ENCODE measurements at regions not wholly inside any gene's neighbourhood (a gene's known extent, or its start where the extent isn't known, plus 50 kb on each side); places are given as distances from the start of the nearest gene placed in this dataset.

DNA sequence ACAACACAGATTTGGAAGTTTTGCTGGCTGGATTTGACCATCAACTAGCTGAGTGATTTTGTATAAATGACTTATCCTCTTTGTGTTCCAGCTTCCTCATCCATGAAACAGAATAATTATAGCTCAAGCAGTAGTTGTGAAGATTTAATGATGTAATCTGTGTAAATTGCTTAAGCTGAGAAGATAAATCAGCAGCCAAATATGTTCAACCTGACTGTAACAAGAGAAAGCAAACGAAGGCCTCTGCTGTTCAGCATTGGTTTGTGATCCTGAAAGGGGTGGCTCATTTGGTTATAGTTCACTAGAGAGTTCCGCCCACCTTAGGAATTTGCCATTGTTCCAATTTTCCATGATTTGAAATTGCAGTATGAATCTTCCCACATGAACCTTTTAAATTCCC lies 75.7 kb upstream of the CCDC112 start:
- DNase-seq = peak; percentile 24

DNA sequence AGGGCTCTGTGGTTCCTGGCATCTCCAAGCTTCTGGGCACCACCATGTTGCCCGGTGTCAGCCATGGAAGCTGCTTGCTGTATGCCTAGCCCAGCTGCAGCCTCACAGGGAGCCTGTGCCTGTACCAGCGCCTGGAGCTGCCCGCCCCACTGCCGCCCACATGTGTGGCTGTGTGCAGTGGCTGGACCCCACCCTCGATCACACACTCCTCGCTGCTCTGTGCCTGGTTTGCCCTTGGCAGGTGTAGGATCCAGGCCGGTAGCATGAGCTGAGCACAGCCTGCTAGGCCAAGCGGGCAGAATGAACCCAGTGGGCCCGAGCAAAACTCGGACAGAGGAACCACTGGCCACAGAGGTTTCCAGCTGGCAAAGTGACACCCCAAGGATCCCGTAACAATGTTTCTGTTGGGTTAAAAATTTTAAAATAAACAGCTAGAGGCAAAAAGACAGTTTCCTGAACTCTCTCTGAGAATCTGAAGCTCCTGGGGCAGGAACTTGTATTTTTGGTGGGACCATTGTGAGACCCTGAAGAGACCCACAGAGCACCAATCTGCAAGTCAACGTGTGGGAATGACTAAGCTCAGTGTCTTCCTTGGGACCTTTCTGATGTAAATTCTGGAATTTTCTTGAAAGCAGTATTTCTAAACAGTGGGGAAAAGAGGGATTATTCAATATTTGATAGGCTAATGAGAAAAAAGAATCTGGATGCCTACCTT lies 73.1 kb upstream of the CCDC112 start:
- DNase-seq = no peak

DNA sequence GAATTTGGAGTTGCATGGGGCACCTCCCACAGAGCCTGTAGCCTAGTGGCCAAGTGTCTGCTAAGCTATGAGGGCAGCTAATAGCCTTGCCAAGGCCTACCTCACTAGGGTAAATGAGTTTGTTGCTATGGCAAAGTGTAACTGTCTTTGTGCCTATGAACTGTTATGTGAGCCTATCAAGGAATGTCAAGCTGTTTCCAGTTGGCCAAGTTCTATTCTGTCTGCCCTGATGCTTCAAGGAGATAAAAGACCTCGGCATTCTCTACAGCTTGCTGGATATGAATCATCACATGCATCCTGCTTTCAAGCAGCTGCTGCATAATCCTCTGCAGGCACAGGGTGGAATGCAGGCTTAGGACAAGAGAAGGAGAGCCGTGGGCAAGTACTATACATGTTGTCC lies 69.8 kb upstream of the CCDC112 start:
- no peak for DNase-seq

DNA sequence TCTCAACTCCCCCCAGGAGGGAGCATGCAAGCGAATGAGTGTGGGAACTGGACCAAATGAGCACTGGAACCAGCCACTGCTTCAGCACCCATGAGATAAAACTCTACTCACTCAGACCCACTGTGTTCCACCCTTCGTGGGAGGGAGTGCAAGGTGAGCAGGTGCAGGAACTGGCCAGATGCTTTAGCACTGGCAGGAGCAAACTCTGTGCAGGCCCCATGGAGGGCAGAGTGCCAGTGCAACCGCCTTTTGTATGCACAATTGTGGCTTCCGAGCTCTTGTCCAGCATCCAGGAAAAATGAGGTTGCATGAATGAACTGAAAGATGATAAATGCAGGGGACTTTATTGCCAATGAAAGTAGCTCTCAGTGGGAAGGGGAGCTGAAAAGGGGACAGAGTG lies 67.4 kb upstream of the CCDC112 start:
- DNase-seq = no peak

DNA sequence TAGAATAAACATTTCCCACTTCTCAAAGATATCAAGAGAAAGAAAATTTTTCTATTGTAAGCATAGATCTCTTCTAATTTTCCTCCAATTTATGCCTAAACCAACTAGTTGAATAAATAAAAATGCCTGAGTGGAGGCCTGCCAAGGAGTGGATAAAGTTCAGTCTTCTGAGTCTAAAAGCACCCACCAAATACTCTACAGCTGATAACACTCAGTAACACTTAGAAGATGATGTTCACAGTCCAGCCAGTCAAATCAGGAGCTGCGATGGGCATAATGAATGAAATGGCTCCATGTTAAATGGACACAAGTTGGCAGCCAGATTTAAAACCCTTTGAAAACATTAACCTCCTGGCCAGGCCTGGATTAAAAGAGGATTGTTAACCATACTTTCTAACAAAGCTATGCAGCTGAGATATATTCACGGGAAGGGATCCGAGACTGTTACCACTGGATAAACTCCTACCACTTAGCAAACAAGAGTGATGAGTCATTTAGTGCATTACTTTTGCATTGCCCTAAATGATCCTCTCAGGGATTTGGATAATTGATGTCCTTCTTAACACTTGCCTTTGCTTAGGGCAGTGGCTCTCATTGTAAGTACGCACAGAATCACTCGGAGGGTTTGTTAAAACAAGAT lies 63.7 kb upstream of the CCDC112 start:
- DNase-seq = no peak

DNA sequence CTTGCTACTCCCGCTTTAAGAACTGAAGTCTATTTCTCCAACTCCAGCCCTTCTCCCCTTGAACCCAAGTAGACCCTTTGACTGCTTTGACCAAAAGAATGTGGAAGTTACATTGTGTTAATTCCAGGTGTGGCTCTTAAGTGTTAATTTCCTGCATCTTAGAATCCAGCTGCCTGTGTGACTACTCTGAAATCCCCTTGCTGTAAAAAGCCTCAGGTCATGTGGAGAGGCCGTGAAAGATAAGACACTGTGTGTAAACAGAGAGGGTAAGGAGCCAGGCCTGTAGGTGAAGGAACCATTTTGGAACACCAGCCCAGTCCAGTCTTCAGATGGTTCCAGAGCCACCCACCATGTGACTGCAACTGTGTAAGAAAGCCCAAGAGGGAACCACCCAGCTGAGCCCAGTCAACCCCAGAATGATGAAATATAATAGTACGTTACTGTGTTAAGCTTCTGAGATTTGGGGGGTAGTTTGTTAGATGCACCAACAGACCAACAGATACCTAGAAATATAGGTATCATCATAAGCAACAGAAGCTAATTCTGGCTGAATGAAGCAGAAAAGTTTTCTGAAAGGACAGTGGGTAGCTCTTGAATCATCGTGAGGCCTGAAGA lies 59.4 kb upstream of the CCDC112 start:
- DNase-seq = no peak

DNA sequence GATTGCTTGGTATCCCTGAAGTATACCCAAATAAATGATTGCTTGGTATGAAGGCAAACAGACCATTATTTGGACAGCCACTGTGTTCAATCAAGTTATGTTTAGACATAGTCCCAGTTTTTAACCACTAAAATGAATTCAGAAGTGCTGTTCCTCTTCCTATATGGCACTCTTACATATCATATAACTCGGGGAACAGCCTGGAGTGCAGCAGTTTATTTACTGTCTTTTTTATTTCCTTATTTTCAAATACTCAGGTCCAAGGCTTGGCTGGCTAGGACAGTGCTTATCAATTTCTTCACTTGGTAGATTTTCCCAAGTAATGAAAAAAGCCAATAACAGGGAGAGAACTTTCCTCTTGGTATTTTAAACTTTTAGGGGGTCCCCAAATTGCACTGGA lies 58.6 kb upstream of the CCDC112 start:
- DNase-seq = no peak

DNA sequence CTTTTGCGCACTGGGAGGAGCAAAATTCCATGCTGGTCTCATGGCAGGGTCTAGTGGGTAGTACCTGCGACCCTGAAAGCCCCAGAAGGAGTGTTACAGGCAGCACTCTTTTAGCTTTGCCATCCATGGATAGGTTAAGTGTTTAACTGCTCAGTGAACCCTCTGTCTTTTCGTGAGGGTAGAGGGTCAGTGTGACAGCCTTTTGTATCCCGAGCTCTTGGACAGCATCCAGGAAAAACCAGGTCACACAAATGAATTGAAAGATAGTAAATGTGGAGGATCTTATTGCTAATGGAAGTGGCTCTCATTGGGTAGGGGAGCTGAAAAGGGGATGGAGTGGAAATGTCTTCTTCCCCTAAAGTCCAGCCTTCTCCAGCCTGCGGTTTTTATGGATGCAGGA lies 57.8 kb upstream of the CCDC112 start:
- DNase-seq = peak; percentile 34

DNA sequence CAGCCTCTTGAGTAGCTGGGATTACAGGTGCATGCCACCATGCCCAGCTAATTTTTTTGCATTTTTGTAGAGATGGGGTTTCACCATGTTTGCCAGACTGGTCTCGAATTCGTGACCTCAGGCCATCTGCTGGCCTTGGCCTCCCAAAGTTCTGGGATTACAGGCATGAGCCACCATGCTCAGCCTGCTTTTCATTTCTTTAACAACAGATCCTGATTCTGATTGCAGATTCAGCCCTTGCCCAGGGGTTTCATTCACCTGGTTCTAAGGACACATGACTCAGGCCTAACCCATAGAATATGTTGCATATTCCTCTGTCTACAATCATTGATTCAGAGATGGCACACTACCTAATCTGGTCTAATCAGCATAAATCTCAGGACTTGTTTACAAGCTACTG lies 56.1 kb upstream of the CCDC112 start:
- DNase-seq = no peak

DNA sequence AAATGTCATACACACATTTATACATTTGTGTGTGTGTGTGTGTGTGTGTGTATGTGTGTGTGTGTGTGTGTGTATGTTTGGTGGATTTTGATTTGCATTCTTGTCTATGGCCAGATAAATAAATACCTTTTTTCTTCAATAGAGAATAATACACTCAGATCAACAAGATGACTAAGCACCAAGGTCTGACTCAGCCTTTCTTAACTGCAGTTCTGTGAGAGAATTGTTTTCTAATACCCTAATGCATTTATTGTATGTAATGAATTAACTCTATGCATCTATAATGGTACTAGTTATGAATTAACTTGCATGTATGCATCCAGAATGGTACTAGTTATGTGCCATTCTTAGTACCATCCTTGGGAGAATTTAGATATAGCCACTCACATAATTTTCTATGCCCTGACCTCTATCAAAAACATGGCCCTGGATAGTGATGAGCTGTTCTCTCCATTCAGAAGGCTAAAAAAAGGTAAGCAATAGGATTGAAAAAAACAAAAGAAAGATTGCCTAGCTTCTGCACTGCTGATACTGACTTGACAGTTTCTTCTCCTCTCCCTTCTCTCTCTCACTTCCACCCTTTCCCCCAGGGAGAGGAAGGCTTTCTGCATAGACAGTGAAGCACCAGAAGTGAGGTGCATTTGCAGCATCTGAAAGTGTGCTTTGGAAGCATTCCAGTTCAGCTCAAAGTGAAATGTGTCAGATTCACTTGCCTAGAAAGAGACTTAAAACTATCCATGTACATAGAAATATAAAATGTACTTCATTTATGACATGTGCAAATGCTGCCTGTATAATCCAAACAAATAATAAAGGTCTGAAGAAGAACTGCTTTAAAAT lies 55.1 kb upstream of the CCDC112 start:
- no peak for DNase-seq

DNA sequence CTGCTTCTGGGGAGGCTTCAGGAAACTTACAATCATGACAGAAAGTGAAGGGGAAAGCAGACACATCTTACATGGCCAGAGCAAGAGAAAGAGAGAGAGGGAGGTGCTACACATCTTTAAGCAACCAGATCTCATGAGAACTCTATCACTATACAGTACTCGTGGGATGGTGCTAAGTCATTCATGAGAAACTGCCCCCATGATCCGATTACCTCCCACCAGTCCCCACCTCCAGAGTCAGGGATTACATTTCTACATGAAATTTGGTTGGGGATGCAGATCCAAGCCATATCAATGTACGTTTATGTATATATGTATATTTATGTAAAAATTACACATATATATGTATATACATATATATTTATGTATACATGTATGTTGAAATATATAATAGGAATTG lies 54.4 kb upstream of the CCDC112 start:
- no peak for DNase-seq

DNA sequence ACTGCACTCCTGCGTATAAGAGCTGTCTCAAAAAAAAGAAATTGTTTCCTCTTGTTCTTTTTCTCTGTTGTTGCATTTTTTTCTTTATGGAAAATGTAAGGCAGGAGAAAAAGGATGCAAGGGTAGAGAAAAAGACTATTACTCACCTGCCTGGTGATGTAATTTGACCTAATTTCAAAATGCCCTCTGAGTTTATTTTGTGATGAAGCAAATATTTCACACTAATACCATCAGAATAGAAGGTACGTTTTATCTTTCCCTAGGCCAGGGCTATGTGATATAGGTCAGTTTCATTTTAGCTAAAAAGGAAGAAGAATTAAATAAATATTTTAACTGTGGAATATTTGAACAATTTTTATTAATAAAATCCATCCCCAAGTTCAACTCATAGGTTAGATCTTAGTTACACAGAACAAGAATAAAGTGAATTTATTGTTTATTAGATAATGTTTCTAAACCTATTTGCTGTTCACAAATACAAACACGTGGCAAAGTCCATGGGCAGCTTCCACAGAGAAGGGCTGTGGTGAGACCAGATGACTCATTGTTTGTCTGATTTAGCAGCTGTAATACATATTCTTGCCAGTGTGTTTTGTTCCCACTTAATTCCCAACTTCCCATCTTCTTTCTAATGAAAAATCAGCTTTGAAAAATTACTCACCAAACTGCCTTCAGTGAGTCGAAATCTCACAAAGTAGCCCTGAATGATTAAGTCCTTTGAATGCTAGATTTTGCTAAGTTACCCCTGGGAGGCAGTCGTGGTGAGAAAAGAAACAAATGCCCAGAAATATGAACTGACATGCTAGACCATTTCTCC lies 52.8 kb upstream of the CCDC112 start:
- peak; percentile 21 for DNase-seq

DNA sequence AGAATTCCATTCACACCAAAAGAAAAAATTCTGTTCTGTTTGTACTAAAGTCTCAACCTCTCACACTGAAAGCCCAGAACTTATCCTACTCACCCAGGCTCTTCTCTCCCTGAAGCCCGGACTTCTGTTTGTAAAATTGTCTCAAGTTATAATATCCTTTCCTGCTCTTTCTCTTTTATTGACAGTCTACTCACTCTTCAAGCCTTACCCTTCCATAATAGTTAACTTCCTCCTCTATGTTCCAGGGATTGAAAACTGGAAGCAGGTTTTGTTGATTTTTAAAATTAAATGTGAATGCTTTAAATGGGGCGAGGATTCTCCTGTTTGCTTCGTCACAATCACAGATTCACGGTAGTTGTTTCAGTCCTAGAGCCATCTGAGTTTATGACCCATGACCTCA lies 51.7 kb upstream of the CCDC112 start:
- no peak for DNase-seq
